ENCODE measurements at regions not wholly inside any gene's neighbourhood (a gene's known extent, or its start where the extent isn't known, plus 50 kb on each side); places are given as distances from the start of the nearest gene placed in this dataset.

- TF ChIP-seq, protein P1, sequence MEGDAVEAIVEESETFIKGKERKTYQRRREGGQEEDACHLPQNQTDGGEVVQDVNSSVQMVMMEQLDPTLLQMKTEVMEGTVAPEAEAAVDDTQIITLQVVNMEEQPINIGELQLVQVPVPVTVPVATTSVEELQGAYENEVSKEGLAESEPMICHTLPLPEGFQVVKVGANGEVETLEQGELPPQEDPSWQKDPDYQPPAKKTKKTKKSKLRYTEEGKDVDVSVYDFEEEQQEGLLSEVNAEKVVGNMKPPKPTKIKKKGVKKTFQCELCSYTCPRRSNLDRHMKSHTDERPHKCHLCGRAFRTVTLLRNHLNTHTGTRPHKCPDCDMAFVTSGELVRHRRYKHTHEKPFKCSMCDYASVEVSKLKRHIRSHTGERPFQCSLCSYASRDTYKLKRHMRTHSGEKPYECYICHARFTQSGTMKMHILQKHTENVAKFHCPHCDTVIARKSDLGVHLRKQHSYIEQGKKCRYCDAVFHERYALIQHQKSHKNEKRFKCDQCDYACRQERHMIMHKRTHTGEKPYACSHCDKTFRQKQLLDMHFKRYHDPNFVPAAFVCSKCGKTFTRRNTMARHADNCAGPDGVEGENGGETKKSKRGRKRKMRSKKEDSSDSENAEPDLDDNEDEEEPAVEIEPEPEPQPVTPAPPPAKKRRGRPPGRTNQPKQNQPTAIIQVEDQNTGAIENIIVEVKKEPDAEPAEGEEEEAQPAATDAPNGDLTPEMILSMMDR (IDR thresholded peaks at IDR 0.05; ENCODE audit: low read length) = no peak
- TF ChIP-seq EZH2 (optimal IDR thresholded peaks at IDR 0.05; ENCODE audit: low read depth, low read length) (no peak), EZH2phosphoT487 (IDR thresholded peaks at IDR 0.05; ENCODE audit: low read length) (no peak)
These were observed 1029.1 kb upstream of the MANEA start for GRCh38 chr6:94548201-94548600.

Measured in MM.1S (cell line).